Stimulated activated CD8-positive, alpha-beta memory T cell treated with anti-CD3 and anti-CD28 coated beads, Interleukin-2, amount 100 ng/mL, for 1 hour (primary cell): ENCODE measurements at regions not wholly inside any gene's neighbourhood (a gene's known extent, or its start where the extent isn't known, plus 50 kb on each side); places are given as distances from the start of the nearest gene placed in this dataset.
"Not testable (repeated sequence)": the region's sequence is repeated elsewhere in the genome, so short reads cannot be mapped to it uniquely, and the experiment has no call there.

Source experiments
- DNase-seq, 2 donors: peaks; one replicate each; pipeline ENCODE4 v3.0.0-alpha.2; 2020; ENCODE audit warnings: low read depth in 2 of 2

DNA sequence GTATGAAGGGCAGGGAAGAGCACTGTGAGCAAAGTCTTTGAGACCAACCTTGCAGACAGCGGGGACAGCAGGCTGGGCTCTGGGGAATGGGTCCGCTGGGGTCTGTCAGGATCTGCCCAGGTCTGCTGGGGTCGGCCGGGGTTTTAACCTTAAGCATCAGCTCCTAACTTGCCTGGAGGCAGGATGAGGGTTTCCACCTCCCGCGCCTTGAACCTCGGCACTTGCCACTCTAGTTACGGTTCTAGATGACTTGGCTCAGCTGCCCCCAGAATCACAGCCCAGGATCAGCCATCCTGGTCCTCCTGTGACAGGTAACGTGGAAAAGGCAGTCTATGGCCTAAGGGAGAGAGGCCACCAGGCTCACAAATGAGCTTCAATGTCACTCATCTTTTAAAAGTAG lies 50.4 kb upstream of the CACUL1 start:
- DNase-seq, result no peak

GRCh38 chr10:118807512-118808305 lies 52.9 kb upstream of the CACUL1 start:
- DNase-seq, result no peak

DNA sequence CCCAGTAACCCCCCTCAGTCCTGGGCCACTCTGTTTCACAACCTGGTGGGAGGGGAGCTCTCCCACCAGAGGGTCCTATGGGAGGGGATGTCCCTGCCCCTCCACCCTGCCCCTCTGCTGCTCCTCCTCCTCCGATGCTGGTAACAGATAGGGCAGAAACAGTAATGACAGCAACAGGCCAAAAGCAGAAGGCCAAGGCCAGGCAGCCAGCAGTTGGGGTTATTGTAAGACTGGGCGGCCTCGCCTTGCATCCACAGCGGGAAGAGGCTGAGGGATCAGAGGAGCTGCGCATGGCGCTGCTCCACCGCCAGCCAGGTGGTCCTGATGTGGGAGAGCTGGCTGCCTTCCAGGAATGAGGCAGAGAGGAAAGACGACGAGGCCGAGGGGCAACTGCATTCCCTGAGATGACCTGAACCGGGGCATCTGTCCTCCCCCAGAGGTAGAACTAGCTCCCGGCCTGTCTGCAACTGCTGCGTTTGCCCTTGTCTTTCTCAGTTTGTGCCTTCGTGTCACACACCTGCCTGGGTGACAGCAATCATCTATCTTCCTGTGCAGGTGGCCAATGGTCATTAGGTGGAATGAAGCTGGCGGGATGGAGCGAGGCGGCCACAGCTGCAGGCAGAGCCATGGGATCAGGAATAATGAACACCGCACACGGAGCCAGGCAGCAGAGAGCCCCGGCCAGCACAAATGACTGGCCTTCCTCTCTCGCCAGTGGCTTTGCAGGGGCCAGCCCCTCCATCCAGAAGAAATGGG lies 54.0 kb upstream of the CACUL1 start:
- DNase-seq, result no peak

GRCh38 chr10:118809357-118810220 lies 54.8 kb upstream of the CACUL1 start:
- no peak for DNase-seq

DNA sequence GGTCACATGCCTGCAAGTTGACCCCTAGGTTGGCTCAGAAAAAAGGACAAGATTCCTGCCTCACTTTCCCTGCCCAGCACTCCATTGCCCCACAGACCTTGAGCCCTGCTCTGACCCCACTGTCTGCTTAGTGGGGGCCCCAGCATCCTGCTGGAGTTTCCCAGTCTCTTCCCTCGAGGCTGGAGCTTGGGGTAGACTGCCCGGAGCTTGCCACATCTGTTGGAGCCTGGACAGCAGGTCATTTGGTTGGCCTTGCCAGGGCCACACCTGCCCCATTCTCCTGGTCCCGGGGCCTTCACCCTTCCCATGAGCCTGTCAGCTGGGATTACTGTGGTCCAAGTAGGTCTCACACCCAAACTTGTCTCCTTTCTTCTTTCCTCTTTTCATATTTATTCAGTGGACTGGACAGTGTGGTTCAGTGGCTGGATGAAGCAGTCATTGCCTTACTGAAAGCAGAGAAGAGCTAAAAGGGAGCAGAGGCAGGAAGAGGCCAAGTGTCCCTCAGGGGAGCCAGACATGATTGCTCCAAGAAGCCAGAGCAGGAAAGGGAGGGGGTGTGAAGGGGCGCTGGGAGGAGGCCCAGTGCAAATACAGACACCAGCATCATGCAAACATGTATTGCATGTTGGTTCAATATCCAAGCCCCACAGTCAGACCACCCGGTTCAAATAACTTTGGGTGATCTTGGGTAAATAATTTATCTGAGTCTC lies 56.2 kb upstream of the CACUL1 start:
- no peak for DNase-seq

DNA sequence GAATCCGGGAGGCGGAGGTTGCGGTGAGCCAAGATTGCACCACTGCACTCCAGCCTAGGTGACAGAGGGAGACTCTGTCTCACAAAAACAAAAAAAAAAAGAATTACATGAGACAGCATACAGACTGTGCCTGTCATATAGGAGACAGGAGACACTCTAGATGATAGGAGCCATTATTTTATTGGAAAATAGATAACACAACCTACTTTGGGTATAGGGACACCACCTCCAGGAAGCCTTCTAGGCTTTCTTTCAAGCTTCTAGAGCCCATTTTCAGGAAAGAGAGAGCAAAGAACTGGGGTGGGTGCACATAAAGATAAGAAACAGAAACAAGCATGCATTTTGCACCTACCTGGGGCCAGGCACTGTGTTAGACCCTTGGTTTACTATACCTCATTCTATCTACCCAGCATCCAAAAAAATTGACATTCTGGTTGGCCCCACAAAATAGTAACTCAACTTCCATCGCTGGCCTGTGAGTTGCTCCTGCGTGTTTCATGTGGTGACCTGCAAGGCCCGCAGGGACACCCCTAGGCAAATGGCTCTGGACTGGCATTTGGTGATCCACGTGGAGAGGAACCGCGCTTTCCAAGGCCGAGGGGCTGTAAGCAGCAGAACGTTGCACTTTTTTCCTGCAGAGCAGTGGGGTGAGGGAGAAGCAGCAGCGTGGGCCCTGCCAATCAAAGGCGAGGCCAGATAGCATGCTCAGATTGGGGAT lies 57.1 kb upstream of the CACUL1 start:
- DNase-seq, result no peak

- no peak for DNase-seq
Observed at GRCh38 chr10:118812393-118812740, 57.6 kb upstream of the CACUL1 start.

DNA sequence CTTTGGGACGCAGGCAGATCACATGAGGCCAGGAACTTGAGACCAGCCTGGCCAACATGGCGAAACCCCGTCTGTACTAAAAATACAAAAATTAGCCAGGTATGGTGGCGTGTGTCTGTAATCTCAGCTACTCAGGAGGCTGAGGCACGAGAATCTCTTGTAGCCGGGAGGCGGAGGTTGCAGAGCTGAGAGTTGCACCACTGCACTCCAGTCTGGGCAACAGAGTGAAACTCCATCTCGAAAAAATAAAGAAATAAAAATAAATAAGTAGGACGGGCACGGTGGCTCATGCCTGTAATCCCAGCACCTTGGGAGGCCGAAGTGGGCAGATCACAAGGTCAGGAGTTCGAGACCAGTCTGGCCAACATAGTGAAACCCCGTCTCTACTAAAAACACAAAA lies 58.2 kb upstream of the CACUL1 start:
- DNase-seq, result not testable (repeated sequence)

DNA sequence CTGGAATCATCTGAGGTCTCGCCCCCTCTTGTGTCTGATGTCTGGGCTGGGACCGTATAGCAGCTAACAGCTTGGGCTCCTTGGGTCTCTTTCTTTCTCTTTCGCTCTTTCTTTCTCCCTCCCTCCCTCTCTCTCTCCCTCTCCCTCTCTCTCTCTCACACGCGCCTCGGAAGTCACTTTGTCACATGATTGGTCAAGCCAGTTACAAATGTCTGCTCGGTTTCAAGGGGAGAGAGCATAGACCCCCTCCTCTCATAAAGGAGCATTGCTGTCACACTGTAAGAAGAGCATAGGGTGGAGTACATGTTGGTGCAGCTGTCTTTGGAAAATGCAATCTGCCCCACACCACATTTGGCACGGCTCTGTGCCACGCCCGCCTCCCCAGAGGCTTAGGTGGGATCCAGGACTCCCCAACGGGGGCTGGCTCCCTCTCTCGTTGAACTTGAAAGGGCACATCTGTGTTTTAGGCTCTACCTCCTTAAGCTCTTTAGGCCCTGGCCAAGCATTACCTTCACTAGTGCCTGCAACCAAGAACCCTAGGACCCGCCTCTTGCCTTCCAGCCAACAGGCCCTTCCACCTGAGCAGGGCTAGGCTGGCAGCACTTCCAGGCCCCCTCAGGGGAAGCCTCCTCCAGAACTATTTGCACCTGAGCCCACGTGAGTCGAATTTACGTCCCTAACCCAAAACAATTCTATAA lies 61.9 kb upstream of the CACUL1 start:
- DNase-seq, result no peak

GRCh38 chr10:118817328-118818068 lies 62.7 kb upstream of the CACUL1 start:
- DNase-seq, result no peak

- DNase-seq, result no peak
Observed at GRCh38 chr10:118818621-118819221, 64.0 kb upstream of the CACUL1 start.

GRCh38 chr10:118820326-118821116 lies 65.8 kb upstream of the CACUL1 start:
- no peak for DNase-seq

DNA sequence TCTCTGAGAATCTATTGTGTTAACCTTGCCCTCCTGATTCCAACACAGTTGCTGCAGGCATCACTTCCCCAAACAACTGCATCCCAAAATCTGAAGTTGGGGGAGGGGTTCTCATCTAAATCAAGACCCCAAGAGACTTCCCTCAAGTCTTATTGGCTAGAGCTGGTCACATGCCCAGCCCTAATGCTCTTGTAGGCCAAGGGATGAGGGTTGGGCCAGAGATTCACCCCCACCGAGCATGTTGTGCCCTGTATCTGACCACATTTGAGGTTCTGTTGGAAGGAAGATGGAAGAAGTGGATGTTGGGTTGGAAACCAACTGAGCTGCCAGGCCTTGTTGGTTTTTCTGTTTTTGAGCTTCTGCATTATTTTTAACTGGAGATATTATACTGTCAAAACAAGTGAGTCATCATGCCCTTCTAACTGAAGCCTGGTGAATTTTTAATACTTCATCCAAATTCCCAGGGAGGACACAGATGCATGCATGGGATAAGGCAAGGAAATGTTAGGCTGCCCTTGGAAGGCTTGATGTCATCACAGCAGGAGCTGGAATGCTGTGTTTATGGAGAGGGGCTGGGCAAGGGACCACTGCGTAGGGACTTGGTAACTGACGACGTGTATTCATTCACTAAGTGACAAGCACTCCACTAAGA lies 68.6 kb upstream of the CACUL1 start:
- DNase-seq, result no peak

GRCh38 chr10:118827053-118827452 lies 72.3 kb upstream of the CACUL1 start:
- no peak for DNase-seq

DNA sequence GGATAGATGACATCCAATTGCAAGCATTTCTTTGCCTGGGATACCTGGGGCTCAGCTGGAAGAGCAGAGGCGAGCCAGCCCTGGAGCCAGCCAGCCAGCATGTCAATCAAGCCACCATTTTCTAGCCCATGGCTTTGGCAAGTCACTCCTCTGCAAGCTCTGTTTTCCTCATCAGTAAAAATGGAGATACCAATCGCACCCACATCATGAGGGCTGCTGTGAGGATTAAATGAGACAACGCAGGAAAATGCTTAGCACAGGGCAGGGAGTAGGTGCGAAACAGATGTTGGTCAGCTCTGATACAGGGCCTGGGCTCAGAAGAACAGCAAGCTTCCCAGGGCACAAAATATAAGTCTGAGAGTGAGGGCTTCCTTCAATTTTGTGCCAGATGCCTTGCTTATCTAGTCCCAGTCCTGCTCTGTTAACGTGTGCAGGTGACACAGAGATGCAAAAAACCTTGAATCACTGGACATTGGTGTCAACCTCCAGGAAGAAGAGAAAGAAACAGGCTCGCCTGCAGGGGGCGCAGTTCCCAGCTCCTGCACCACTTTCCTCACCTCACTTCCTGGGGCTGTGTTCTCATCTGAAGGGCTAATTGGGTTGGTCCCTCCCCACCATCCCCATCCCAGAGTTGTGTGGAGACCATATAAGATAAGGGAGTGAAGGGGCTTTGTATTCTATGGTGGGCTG lies 72.8 kb upstream of the CACUL1 start:
- DNase-seq, result no peak

DNA sequence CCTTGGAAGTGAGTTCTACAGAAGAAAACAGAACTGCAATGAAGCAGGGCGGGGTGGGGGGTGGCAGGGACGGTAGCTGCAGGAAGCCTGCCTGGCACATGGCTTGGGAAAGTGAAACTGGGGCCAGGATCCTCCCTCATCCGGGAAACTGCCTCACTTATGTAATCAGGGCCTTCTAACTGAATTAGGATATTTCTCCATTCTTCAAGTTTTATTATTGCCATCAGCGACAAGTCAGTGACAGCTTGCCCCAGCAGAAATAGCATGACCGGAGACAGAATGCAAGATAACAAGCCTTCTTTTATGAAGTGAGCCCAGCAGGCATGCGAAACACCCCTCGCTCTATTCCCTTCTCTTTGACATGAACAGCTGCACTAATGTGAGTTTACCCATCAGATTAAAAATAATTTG lies 77.5 kb upstream of the CACUL1 start:
- no peak for DNase-seq

GRCh38 chr10:118834370-118834769 lies 79.6 kb upstream of the CACUL1 start:
- DNase-seq, result not testable (repeated sequence)
